Type B pancreatic cell (in vitro differentiated cells): ENCODE measurements at regions not wholly inside any gene's neighbourhood (a gene's known extent, or its start where the extent isn't known, plus 50 kb on each side); places are given as distances from the start of the nearest gene placed in this dataset.
A peak's percentile ranks its signal among the peaks of the same experiment; 100 is the strongest.

Experiments used
- DNase-seq: peaks from one replicate; pipeline ENCODE4 v3.0.0; 2021; ENCODE audit warnings: mixed read lengths; ENCODE audit not compliant: unreplicated experiment; ENCODE audit errors: extremely low spot score
- H3K27ac Mint-ChIP-seq: 2 replicates; pipeline ENCODE4 v1.8.0; 2021; ENCODE audit warnings: mild to moderate bottlenecking, mixed read lengths
- H3K27me3 Mint-ChIP-seq: 2 replicates; pipeline ENCODE4 v1.8.0; 2021; ENCODE audit warnings: mixed read lengths
- H3K36me3 Mint-ChIP-seq: 2 replicates; pipeline ENCODE4 v1.8.0; 2021; ENCODE audit warnings: mixed read lengths
- H3K4me1 Mint-ChIP-seq: one replicate; pipeline ENCODE4 v1.8.0; 2021; ENCODE audit warnings: mixed read lengths; ENCODE audit not compliant: unreplicated experiment
- H3K4me3 Mint-ChIP-seq: 2 replicates; pipeline ENCODE4 v1.8.0; 2021; ENCODE audit warnings: mild to moderate bottlenecking, mixed read lengths
- H3K9me3 Mint-ChIP-seq: 2 replicates; pipeline ENCODE4 v1.8.0; 2021; ENCODE audit warnings: mixed read lengths
- CTCF ChIP-seq: fragments of 200-600 bp; sonication (generic); conservative IDR thresholded peaks from 2 replicates; pipeline ENCODE4 v1.5.0; 2021; ENCODE audit warnings: antibody characterized with exemption, mild to moderate bottlenecking

GRCh38 chr9:80796632-80797031, 892.7 kb downstream of the TLE1 start:
- TF ChIP-seq CTCF: no peak
- DNase-seq: no peak
- H3K27me3 Mint-ChIP-seq: peaks cover 8% of the 10 kb centered on the region
- H3K36me3 Mint-ChIP-seq: no peaks in the 10 kb centered on the region
- peaks cover 34% of the 10 kb centered on the region for H3K4me1 Mint-ChIP-seq
- no peak overlapping the region for H3K27ac Mint-ChIP-seq
- peaks cover 5% of the 10 kb centered on the region for H3K9me3 Mint-ChIP-seq
- peak overlapping the region; percentile 40 for H3K4me3 Mint-ChIP-seq

- no peak for DNase-seq
- TF ChIP-seq CTCF: no peak
- H3K4me1 Mint-ChIP-seq: peaks cover 42% of the 10 kb centered on the region
- no peak overlapping the region for H3K27ac Mint-ChIP-seq
- H3K4me3 Mint-ChIP-seq: no peak overlapping the region
- H3K9me3 Mint-ChIP-seq: peaks cover 5% of the 10 kb centered on the region
- no peaks in the 10 kb centered on the region for H3K36me3 Mint-ChIP-seq
- peaks cover 8% of the 10 kb centered on the region for H3K27me3 Mint-ChIP-seq
Observed at GRCh38 chr9:80794197-80794596, 895.1 kb downstream of the TLE1 start.

GRCh38 chr9:80793706-80794105, 895.6 kb downstream of the TLE1 start:
- peaks cover 5% of the 10 kb centered on the region for H3K9me3 Mint-ChIP-seq
- peaks cover 8% of the 10 kb centered on the region for H3K27me3 Mint-ChIP-seq
- peaks cover 42% of the 10 kb centered on the region for H3K4me1 Mint-ChIP-seq
- no peak for DNase-seq
- H3K4me3 Mint-ChIP-seq: no peak overlapping the region
- no peak for TF ChIP-seq CTCF
- H3K36me3 Mint-ChIP-seq: no peaks in the 10 kb centered on the region
- H3K27ac Mint-ChIP-seq: no peak overlapping the region

- H3K36me3 Mint-ChIP-seq: no peaks in the 10 kb centered on the region
Observed at GRCh38 chr9:80792726-80793125, 896.6 kb downstream of the TLE1 start.

GRCh38 chr9:80791836-80792235, 897.5 kb downstream of the TLE1 start:
- no peak for TF ChIP-seq CTCF
- Mint-ChIP-seq H3K4me1 (peaks cover 24% of the 10 kb centered on the region), H3K36me3 (no peaks in the 10 kb centered on the region), H3K9me3 (peaks cover 12% of the 10 kb centered on the region), H3K27me3 (peaks cover 8% of the 10 kb centered on the region), H3K4me3 (no peak overlapping the region), H3K27ac (no peak overlapping the region)
- no peak for DNase-seq

More at GRCh38 chr9:80792726-80793125, 896.6 kb downstream of the TLE1 start:
- DNase-seq: no peak
- TF ChIP-seq CTCF: no peak
- peaks cover 33% of the 10 kb centered on the region for H3K4me1 Mint-ChIP-seq
- peaks cover 8% of the 10 kb centered on the region for H3K27me3 Mint-ChIP-seq
- peaks cover 9% of the 10 kb centered on the region for H3K9me3 Mint-ChIP-seq
- no peak overlapping the region for H3K4me3 Mint-ChIP-seq
- no peak overlapping the region for H3K27ac Mint-ChIP-seq

GRCh38 chr9:80790764-80791163, 898.6 kb downstream of the TLE1 start:
- H3K27me3 Mint-ChIP-seq: peaks cover 2% of the 10 kb centered on the region
- no peak overlapping the region for H3K27ac Mint-ChIP-seq
- DNase-seq: no peak
- TF ChIP-seq CTCF: no peak
- H3K4me1 Mint-ChIP-seq: peaks cover 13% of the 10 kb centered on the region
- H3K4me3 Mint-ChIP-seq: no peak overlapping the region
- H3K36me3 Mint-ChIP-seq: no peaks in the 10 kb centered on the region
- H3K9me3 Mint-ChIP-seq: peaks cover 12% of the 10 kb centered on the region
